ENCODE measurements at regions not wholly inside any gene's neighbourhood (a gene's known extent, or its start where the extent isn't known, plus 50 kb on each side); places are given as distances from the start of the nearest gene placed in this dataset.

DNA sequence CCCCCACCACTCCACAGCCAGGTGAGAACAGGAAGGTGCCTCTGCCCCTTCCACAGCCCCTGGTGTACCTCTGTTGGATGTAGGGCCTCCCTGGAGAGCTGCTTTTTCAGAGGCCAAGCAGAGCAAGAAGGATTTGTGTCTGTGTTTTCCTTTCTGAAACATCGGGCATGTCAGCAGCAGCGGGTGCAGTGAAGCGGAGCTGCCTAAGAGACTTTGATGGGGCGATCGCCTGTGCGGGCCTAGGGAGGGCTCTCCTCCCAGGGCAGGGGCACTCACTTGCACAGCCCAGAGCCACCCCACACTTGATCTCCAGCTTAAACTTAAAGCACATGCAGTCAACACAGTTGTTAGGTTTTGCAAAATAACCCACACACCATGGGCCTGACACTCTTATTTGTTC lies 324.7 kb downstream of the ACTR3B start:
- TF ChIP-seq, protein P1, sequence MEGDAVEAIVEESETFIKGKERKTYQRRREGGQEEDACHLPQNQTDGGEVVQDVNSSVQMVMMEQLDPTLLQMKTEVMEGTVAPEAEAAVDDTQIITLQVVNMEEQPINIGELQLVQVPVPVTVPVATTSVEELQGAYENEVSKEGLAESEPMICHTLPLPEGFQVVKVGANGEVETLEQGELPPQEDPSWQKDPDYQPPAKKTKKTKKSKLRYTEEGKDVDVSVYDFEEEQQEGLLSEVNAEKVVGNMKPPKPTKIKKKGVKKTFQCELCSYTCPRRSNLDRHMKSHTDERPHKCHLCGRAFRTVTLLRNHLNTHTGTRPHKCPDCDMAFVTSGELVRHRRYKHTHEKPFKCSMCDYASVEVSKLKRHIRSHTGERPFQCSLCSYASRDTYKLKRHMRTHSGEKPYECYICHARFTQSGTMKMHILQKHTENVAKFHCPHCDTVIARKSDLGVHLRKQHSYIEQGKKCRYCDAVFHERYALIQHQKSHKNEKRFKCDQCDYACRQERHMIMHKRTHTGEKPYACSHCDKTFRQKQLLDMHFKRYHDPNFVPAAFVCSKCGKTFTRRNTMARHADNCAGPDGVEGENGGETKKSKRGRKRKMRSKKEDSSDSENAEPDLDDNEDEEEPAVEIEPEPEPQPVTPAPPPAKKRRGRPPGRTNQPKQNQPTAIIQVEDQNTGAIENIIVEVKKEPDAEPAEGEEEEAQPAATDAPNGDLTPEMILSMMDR (IDR thresholded peaks at IDR 0.05; ENCODE audit: insufficient read depth, low read depth, low read length): no peak
- DNase-seq (ENCODE audit: low read depth): no peak
- no peak overlapping the region for H3K4me3 ChIP-seq (ENCODE audit: low read depth, low read length)

DNA sequence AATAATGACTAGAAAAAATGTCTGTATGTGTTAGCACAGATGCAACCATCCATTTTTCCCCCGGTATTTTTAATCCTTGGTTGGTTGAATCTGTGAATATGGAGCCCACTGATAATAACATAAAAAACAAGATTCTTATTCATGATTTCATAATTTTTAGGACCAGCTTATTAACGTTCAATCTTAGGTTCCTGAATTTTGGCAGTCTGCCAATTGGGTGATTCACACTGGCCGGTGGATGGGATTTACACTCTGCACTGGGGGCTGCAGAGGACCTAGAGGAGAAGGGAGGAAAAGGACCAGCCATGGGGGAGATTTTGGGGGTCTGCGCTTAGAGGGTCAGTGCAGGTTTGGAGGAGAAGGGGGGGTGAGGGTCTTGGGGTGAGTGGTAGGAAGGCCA lies 327.9 kb downstream of the ACTR3B start:
- TF ChIP-seq, protein P1 (IDR thresholded peaks at IDR 0.05; ENCODE audit: insufficient read depth, low read depth, low read length): no peak
- no peak overlapping the region for H3K4me3 ChIP-seq (ENCODE audit: low read depth, low read length)
- DNase-seq (ENCODE audit: low read depth): no peak

DNA sequence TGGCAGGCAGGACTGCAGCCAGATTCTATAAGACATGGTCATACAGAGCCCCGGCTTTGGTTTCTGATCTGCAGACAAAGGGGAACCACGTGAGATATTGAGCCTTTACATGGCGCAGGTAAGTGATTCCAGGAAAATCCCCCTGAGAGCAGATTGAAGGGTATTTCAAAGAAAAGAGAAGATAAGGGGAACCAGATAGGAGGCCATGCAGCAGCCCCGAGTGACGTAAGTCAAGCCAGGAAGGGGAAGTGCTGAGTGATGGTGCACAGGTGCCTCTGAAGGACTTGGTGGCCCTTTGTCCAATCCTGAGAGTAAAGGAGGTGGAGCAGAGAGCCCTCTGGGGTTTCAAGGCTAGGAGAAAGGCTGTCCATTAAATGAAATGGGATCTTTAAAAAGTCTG lies 329.0 kb downstream of the ACTR3B start:
- H3K4me3 ChIP-seq (ENCODE audit: low read depth, low read length): no peak overlapping the region
- DNase-seq (ENCODE audit: low read depth): no peak
- TF ChIP-seq, protein P1 (IDR thresholded peaks at IDR 0.05; ENCODE audit: insufficient read depth, low read depth, low read length): no peak

DNA sequence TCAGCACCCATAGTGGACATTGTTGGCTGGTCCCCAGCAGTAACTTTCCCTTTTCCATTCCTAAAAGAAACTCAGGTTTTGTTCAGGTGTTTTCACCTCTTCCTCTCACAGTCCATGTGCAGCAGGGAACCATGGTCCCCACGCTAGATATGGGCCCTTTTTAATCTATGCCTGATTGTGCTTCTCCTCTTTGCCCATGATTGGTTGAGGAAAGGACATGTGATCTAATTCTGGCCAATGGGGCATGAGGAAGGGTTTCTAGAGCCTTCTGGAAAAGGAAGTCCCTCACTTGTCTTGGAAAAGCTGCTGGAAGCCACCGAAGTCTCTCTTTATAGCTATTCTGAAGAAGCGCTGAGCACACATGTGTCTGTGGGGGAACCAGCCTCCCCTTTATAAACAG lies 330.7 kb downstream of the ACTR3B start:
- H3K4me3 ChIP-seq (ENCODE audit: low read depth, low read length): no peak overlapping the region

DNA sequence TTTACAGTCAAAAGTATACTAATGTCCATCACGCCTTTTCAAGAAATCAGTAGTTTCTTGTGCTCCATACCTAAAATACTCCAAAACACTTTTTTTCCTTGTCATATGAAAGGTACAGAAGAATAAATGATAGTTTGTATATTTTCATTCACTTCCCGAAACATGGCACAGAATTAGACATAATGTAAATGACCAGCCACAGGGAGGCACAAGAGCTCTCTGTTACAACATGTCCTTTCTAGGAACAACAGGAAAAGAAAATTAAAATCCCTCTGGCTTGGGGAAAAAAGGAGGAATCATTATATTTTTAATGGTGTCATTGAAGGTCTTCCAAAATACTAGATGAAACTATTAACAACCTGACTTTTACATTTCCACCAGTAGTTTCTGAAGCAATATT lies 331.2 kb downstream of the ACTR3B start:
- H3K4me3 ChIP-seq (ENCODE audit: low read depth, low read length): no peak overlapping the region
- TF ChIP-seq, protein P1 (IDR thresholded peaks at IDR 0.05; ENCODE audit: insufficient read depth, low read depth, low read length): no peak
- no peak for DNase-seq (ENCODE audit: low read depth)

More for the DNA sequence above, 330.7 kb downstream of the ACTR3B start:
- TF ChIP-seq, protein P1 (IDR thresholded peaks at IDR 0.05; ENCODE audit: insufficient read depth, low read depth, low read length): no peak
- DNase-seq (ENCODE audit: low read depth): no peak

DNA sequence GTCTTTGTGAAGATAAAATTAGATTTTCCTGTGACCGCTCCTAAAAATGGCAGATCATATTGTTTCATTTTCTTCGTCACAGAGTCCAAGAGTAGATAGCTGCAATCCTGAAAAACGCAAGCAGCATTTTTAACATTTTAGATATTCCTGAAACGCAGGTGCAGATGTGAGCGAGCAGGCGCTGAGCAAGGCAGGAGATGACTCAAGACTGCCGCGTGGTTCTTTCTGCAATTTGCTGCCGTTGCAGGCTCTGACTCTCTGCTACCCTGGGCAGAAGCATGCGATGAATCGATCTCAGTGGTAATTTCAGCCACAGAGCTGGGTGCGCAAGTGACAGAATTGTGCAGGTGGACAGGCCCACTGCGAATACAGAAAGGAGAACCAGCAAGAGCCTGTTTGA lies 331.9 kb downstream of the ACTR3B start:
- no peak for DNase-seq (ENCODE audit: low read depth)
- H3K4me3 ChIP-seq (ENCODE audit: low read depth, low read length): no peak overlapping the region
- TF ChIP-seq, protein P1 (IDR thresholded peaks at IDR 0.05; ENCODE audit: insufficient read depth, low read depth, low read length): no peak

DNA sequence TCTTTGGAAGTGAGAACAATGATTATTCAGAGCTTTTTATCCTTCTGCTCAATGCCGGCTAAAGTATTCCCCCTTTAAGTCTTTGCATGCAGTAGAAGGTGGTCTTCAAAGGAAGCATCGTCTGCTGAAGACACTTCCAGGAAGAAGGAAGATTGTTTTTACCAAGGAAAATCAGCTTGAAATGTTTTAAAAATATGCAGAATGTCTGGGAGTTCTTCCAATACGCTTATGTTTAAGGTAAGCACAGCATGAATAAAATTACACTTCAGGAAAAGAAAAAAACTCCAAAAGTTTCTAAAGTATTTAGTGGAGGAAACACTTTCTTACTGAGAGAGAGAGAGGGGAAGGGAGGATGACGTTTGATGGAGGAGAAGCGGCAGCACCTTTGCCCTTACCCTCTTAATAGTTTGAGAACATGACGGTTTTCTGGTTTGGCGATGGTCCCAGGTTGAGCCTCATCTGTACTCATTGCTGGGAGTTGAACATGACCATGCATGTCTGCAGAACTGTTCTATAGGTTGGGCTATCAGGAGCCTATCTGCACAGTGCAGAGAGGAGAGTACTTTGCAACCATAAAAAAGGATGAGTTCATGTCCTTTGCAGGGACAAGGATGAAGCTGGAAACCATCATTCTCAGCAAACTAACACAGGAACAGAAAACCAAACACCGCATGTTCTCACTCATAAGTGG lies 338.1 kb downstream of the ACTR3B start:
- no peak overlapping the region for H3K4me3 ChIP-seq (ENCODE audit: low read depth, low read length)
- TF ChIP-seq, protein P1 (IDR thresholded peaks at IDR 0.05; ENCODE audit: insufficient read depth, low read depth, low read length): no peak
- no peak for DNase-seq (ENCODE audit: low read depth)
